ENCODE measurements at regions not wholly inside any gene's neighbourhood (a gene's known extent, or its start where the extent isn't known, plus 50 kb on each side); places are given as distances from the start of the nearest gene placed in this dataset.
A peak's percentile ranks its signal among the peaks of the same experiment; 100 is the strongest.
"Not testable (repeated sequence)": the region's sequence is repeated elsewhere in the genome, so short reads cannot be mapped to it uniquely, and the experiment has no call there.

DNA sequence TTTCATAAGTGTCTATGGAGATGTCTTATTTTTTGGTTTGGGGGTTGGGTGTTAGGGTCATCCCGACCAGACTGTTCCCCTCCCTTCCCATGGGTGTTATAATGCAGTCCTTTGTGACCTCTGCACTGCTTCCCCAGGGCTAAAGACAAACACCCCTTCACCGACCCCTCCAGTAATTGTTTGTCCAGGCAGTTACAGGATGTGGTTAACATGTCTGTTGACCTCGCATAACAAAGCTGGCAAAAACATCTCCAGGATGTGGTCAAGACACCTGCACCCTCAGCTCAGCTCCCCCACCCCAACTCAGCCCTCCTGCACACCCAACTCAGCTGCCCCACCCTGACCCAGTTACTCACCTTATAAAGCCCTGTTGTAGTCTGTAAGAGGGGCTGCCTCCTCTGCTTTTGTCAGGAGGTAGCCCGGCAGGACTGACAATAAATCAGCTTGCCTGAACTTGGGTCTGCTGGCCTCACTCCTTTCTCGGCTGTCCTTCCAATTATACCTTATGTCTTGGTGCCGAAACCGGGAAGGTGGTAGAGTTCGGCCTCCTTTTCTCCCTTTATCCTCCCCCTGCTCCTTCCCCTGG lies 102.2 kb downstream of the ZNF92 start:
- H3K27ac Mint-ChIP-seq (ENCODE audit: unreplicated experiment), result peak overlapping the region; percentile 78
- TF ChIP-seq, protein P1, sequence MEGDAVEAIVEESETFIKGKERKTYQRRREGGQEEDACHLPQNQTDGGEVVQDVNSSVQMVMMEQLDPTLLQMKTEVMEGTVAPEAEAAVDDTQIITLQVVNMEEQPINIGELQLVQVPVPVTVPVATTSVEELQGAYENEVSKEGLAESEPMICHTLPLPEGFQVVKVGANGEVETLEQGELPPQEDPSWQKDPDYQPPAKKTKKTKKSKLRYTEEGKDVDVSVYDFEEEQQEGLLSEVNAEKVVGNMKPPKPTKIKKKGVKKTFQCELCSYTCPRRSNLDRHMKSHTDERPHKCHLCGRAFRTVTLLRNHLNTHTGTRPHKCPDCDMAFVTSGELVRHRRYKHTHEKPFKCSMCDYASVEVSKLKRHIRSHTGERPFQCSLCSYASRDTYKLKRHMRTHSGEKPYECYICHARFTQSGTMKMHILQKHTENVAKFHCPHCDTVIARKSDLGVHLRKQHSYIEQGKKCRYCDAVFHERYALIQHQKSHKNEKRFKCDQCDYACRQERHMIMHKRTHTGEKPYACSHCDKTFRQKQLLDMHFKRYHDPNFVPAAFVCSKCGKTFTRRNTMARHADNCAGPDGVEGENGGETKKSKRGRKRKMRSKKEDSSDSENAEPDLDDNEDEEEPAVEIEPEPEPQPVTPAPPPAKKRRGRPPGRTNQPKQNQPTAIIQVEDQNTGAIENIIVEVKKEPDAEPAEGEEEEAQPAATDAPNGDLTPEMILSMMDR (IDR thresholded peaks at IDR 0.05; ENCODE audit: unreplicated experiment), result no peak
- H3K27me3 Mint-ChIP-seq (ENCODE audit: unreplicated experiment), result peaks cover 9% of the 10 kb centered on the region
- H3K4me3 Mint-ChIP-seq (ENCODE audit: unreplicated experiment), result peak overlapping the region; percentile 49
- peaks cover 16% of the 10 kb centered on the region for H3K36me3 Mint-ChIP-seq (ENCODE audit: low read depth, unreplicated experiment)
- H3K9me3 Mint-ChIP-seq (ENCODE audit: unreplicated experiment), result peaks cover 36% of the 10 kb centered on the region
- peaks cover 23% of the 10 kb centered on the region for H3K4me1 Mint-ChIP-seq (ENCODE audit: unreplicated experiment)
- DNase-seq (ENCODE audit: low spot score), result peak; percentile 5

DNA sequence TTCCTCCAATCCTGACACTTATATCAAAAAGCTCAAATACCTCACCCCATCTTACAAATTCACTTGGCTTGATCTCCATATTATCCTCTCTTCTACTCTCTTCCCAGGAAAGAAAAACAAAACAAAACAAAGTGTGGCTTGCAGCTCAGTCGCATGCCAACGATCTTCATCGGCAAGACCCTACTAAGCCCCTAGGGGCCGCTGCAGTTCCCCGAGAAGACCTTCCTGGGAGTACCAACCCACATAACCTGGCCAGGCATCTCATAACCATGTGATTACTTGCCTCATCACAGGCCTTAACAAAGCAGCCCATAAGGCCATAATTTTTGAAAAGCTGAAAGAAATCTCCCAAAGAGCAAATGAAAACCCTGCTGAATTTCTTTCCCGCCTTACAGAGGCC lies 103.7 kb downstream of the ZNF92 start:
- peak; percentile 22 for DNase-seq (ENCODE audit: low spot score)
- Mint-ChIP-seq H3K4me3 (ENCODE audit: unreplicated experiment) (peak overlapping the region; percentile 17), H3K36me3 (ENCODE audit: low read depth, unreplicated experiment) (peaks cover 16% of the 10 kb centered on the region), H3K27ac (ENCODE audit: unreplicated experiment) (peak overlapping the region; percentile 11), H3K27me3 (ENCODE audit: unreplicated experiment) (peaks cover 9% of the 10 kb centered on the region), H3K4me1 (ENCODE audit: unreplicated experiment) (peaks cover 23% of the 10 kb centered on the region), H3K9me3 (ENCODE audit: unreplicated experiment) (peaks cover 44% of the 10 kb centered on the region)
- TF ChIP-seq, protein P1 (IDR thresholded peaks at IDR 0.05; ENCODE audit: unreplicated experiment), result peak; percentile 35

DNA sequence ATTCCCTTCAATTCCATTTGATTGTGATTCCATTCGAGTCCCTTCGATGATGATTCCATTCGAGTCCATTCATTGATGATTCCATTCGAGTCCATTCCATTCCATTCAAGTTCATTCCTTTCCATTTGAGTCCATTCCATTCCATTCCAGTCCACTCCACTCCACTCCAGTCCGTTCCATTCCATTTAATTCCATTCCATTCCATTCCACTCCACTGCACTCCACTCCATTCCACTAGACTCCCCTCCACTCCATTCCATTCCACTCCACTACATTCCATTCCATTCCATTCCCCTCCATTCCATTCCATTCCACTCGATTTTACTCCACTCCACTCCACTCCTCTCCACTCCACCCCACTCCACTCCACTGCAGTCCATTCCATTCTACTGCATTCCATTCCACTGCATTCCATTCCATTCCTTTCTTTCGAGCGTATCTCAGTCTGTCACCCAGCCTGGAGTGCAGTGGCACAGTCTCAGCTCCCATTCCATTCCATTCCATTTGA lies 115.7 kb downstream of the ZNF92 start:
- Mint-ChIP-seq H3K9me3 (ENCODE audit: unreplicated experiment) (peaks cover 17% of the 10 kb centered on the region), H3K36me3 (ENCODE audit: low read depth, unreplicated experiment) (peaks cover 15% of the 10 kb centered on the region), H3K27ac (ENCODE audit: unreplicated experiment) (no peak overlapping the region), H3K4me1 (ENCODE audit: unreplicated experiment) (no peaks in the 10 kb centered on the region), H3K27me3 (ENCODE audit: unreplicated experiment) (peaks cover 12% of the 10 kb centered on the region), H3K4me3 (ENCODE audit: unreplicated experiment) (no peak overlapping the region)
- TF ChIP-seq, protein P1 (IDR thresholded peaks at IDR 0.05; ENCODE audit: unreplicated experiment), result no peak
- no peak for DNase-seq (ENCODE audit: low spot score)

- H3K4me3 Mint-ChIP-seq (ENCODE audit: unreplicated experiment); H3K36me3 Mint-ChIP-seq (ENCODE audit: low read depth, unreplicated experiment); H3K9me3 Mint-ChIP-seq (ENCODE audit: unreplicated experiment); DNase-seq (ENCODE audit: low spot score); H3K4me1 Mint-ChIP-seq (ENCODE audit: unreplicated experiment); H3K27me3 Mint-ChIP-seq (ENCODE audit: unreplicated experiment); H3K27ac Mint-ChIP-seq (ENCODE audit: unreplicated experiment): not testable (repeated sequence)
Measured at GRCh38 chr7:65496697-65497096, 123.0 kb downstream of the ZNF92 start.

GRCh38 chr7:65503434-65504152 lies 129.9 kb downstream of the ZNF92 start:
- DNase-seq (ENCODE audit: low spot score), result no peak
- no peaks in the 10 kb centered on the region for H3K36me3 Mint-ChIP-seq (ENCODE audit: low read depth, unreplicated experiment)
- no peaks in the 10 kb centered on the region for H3K4me1 Mint-ChIP-seq (ENCODE audit: unreplicated experiment)
- no peak overlapping the region for H3K27ac Mint-ChIP-seq (ENCODE audit: unreplicated experiment)
- H3K4me3 Mint-ChIP-seq (ENCODE audit: unreplicated experiment), result no peak overlapping the region
- H3K9me3 Mint-ChIP-seq (ENCODE audit: unreplicated experiment), result no peaks in the 10 kb centered on the region
- no peaks in the 10 kb centered on the region for H3K27me3 Mint-ChIP-seq (ENCODE audit: unreplicated experiment)
- TF ChIP-seq, protein P1 (IDR thresholded peaks at IDR 0.05; ENCODE audit: unreplicated experiment), result no peak

- not testable (repeated sequence) for H3K36me3 Mint-ChIP-seq (ENCODE audit: low read depth, unreplicated experiment); DNase-seq (ENCODE audit: low spot score); H3K27ac Mint-ChIP-seq (ENCODE audit: unreplicated experiment); H3K4me1 Mint-ChIP-seq (ENCODE audit: unreplicated experiment); H3K9me3 Mint-ChIP-seq (ENCODE audit: unreplicated experiment); H3K4me3 Mint-ChIP-seq (ENCODE audit: unreplicated experiment); H3K27me3 Mint-ChIP-seq (ENCODE audit: unreplicated experiment)
Measured at GRCh38 chr7:65504504-65505319, 131.1 kb downstream of the ZNF92 start.

- not testable (repeated sequence) for H3K4me1 Mint-ChIP-seq (ENCODE audit: unreplicated experiment); H3K27ac Mint-ChIP-seq (ENCODE audit: unreplicated experiment); H3K9me3 Mint-ChIP-seq (ENCODE audit: unreplicated experiment); H3K36me3 Mint-ChIP-seq (ENCODE audit: low read depth, unreplicated experiment); DNase-seq (ENCODE audit: low spot score); H3K27me3 Mint-ChIP-seq (ENCODE audit: unreplicated experiment); H3K4me3 Mint-ChIP-seq (ENCODE audit: unreplicated experiment)
Measured at GRCh38 chr7:65505320-65505633, 131.6 kb downstream of the ZNF92 start.
